HUES48 (cell line): ENCODE measurements at regions not wholly inside any gene's neighbourhood (a gene's known extent, or its start where the extent isn't known, plus 50 kb on each side); places are given as distances from the start of the nearest gene placed in this dataset.

Experiments used
- H3K27ac ChIP-seq: one replicate; pipeline ENCODE4 v1.7.0; 2013; ENCODE audit warnings: low read depth, low read length, inconsistent platforms
- H3K27me3 ChIP-seq: 2 replicates; pipeline ENCODE4 v1.6.1; 2013; ENCODE audit warnings: mild to moderate bottlenecking, low read length; ENCODE audit not compliant: control insufficient read depth, insufficient read depth
- H3K36me3 ChIP-seq: 2 replicates; pipeline ENCODE4 v1.6.1; 2013; ENCODE audit warnings: low read length; ENCODE audit not compliant: control insufficient read depth, insufficient read depth
- H3K4me1 ChIP-seq: 2 replicates; pipeline ENCODE4 v1.6.1; 2013; ENCODE audit warnings: mild to moderate bottlenecking, low read length; ENCODE audit not compliant: control insufficient read depth, insufficient read depth
- H3K4me3 ChIP-seq: 2 replicates; pipeline ENCODE4 v1.5.1; 2013; ENCODE audit warnings: mild to moderate bottlenecking, low read depth, low read length
- H3K9ac ChIP-seq: 2 replicates; pipeline ENCODE4 v1.6.1; 2013; ENCODE audit warnings: mild to moderate bottlenecking, low read depth, low read length, moderate library complexity
- H3K9me3 ChIP-seq: 2 replicates; pipeline ENCODE4 v1.6.1; 2013; ENCODE audit warnings: low read length; ENCODE audit not compliant: control insufficient read depth, insufficient read depth

GRCh38 chrX:62839596-62839995, 511.5 kb downstream of the SPIN4 start:
- Histone ChIP-seq H3K9me3 (peaks cover 59% of the 10 kb centered on the region), H3K36me3 (no peaks in the 10 kb centered on the region), H3K4me1 (no peaks in the 10 kb centered on the region), H3K4me3 (no peak overlapping the region), H3K27me3 (no peaks in the 10 kb centered on the region), H3K27ac (no peak overlapping the region), H3K9ac (no peak overlapping the region)
